GM19239 (cell line): ENCODE measurements at regions not wholly inside any gene's neighbourhood (a gene's known extent, or its start where the extent isn't known, plus 50 kb on each side); places are given as distances from the start of the nearest gene placed in this dataset.

Experiments used
- DNase-seq: peaks from one replicate; pipeline ENCODE4 v3.0.0; 2011; ENCODE audit warnings: low spot score; ENCODE audit not compliant: insufficient read length
- FAIRE-seq: peaks from 2 replicates; lab custom pipeline; 2011; peaks lifted over from hg19 to GRCh38; lab: Jason Lieb, UNC

DNA sequence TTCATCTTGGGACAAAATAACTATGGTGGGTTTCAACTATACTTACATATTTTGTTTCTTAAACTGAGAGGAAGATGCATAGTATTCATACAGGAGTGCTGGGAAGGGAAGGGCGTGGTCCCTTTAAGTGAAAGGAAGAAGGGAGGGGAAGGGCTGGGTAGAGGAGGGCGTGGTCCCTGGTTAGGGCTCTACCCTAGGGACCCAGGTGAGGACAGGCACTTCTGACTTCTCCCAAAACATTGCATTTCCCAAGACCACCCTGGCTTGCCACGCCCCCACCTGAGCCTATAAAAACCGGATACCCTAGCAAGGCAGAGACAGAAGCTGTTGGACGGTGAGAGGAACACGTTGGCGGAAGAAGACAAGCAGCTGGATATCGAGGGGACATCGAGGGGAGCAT lies 157.6 kb upstream of the PLXNA4 start:
- no peak for FAIRE-seq
- DNase-seq = no peak

GRCh38 chr7:132732321-132732865 lies 156.1 kb upstream of the PLXNA4 start:
- no peak for FAIRE-seq

GRCh38 chr7:132730105-132730504 lies 153.8 kb upstream of the PLXNA4 start:
- FAIRE-seq (no peak), DNase-seq (no peak)

More at GRCh38 chr7:132732321-132732865, 156.1 kb upstream of the PLXNA4 start:
- no peak for DNase-seq

GRCh38 chr7:132723506-132724081 lies 147.3 kb upstream of the PLXNA4 start:
- DNase-seq = no peak
- no peak for FAIRE-seq

GRCh38 chr7:132720835-132721234 lies 144.6 kb upstream of the PLXNA4 start:
- FAIRE-seq (no peak), DNase-seq (no peak)

- FAIRE-seq = no peak
- no peak for DNase-seq
These were observed 137.6 kb upstream of the PLXNA4 start for GRCh38 chr7:132713893-132714292.

- no peak for DNase-seq
These were observed 133.8 kb upstream of the PLXNA4 start for GRCh38 chr7:132709971-132710567.

DNA sequence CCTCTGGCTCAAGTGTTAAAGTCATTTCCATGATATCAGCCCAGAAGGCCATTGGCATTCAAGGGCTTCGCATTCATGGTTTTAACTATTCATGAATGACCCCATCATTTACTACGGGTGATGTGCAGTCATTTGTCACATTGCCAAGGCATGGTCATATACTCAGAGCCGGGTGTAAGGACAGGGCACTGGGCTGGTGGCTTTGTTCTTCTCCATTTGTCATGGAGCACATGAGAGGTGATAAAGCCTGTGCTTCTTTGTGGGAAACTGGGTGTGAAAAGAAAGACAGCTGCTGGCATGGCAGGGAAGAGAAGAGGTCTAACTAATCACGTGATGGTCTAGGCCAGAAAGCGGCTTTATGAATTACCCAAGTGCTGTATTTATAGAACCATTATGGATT lies 132.2 kb upstream of the PLXNA4 start:
- no peak for DNase-seq
- no peak for FAIRE-seq

More at GRCh38 chr7:132709971-132710567, 133.8 kb upstream of the PLXNA4 start:
- no peak for FAIRE-seq

- FAIRE-seq (no peak), DNase-seq (no peak)
These were observed 128.9 kb upstream of the PLXNA4 start for GRCh38 chr7:132705146-132705545.

- no peak for FAIRE-seq
These were observed 127.5 kb upstream of the PLXNA4 start for GRCh38 chr7:132703742-132704141.

DNA sequence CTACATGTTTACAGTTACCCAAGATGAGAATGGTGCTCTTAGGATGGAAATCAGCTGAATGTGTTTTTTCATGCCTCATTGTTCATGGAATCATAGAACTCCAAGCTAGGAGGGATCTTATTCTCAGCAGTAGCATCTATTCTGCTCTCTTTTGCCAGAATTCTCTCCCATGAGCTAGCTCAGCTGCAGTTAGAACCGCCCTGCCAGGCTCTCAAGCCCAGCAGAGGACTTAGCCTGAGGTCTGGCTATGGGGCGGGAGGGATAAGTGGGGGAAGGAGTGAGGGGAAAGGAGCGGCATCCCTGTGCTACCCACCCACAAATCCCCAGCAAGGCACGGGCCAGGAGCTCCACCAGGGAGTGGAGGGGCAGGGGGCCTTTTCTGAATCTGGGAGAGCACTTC lies 120.7 kb upstream of the PLXNA4 start:
- no peak for FAIRE-seq
- DNase-seq = no peak

More at GRCh38 chr7:132703742-132704141, 127.5 kb upstream of the PLXNA4 start:
- no peak for DNase-seq

DNA sequence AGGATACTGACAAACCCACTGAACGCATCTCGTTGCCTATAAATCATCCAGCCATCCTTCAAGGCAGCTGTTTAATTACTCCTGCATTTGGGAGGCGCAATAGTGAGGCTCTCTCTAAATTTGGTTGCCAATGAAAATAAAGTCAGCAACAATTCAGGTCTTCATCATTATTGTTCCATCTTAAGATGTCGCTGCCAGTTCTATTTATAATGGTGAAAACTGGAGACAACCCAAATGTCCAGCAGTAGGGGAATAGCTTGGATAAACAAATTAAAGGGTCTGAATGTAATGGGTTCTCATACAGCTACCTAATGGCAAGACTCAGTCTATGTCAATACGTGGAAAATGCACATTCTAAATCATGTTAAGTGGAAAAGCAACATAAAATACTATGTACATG lies 120.1 kb upstream of the PLXNA4 start:
- no peak for DNase-seq
- no peak for FAIRE-seq

GRCh38 chr7:132691201-132691600 lies 114.9 kb upstream of the PLXNA4 start:
- FAIRE-seq = no peak
- DNase-seq = no peak

GRCh38 chr7:132690174-132690573 lies 113.9 kb upstream of the PLXNA4 start:
- no peak for FAIRE-seq
- DNase-seq = no peak

DNA sequence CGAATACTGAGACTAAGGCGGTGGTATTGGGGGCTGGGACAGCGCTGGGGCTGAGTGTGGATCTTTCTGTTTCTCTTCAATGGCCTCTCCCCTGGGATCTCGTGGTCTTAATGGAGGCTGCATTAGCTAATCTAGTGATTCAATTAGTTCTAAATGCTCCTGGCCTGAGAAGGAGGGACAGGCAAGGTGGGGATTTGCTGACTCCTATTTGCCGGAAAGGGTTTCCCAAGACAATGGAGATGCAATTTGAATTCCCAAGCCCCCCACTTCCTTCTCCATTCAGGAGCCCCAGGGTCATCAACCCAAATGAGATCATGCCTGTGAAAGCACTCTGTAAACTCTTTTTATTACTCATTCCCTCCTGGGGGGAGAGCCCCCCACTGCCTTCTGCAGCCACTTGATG lies 111.7 kb upstream of the PLXNA4 start:
- FAIRE-seq (no peak), DNase-seq (no peak)

GRCh38 chr7:132687016-132687415 lies 110.7 kb upstream of the PLXNA4 start:
- FAIRE-seq (no peak), DNase-seq (no peak)

DNA sequence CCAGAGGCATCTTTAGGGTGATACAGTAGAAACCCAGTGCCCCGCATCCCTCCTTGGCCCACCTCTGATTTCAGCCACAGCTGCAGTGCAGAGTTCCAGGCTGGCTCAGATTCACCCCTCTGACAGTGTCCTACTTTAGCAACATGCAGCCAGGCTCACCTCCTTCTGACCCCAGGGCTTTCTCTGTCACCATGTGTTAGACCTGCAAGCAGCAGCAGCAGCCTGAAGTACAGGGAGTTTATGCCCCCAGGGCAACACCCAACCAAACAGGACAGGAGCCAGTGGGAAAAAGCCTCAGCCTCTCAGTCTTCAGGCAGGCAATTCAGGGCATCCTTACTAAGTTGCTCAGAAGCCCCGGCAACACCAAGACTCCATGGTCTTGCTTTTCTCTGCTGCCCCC lies 109.0 kb upstream of the PLXNA4 start:
- FAIRE-seq (no peak), DNase-seq (no peak)

DNA sequence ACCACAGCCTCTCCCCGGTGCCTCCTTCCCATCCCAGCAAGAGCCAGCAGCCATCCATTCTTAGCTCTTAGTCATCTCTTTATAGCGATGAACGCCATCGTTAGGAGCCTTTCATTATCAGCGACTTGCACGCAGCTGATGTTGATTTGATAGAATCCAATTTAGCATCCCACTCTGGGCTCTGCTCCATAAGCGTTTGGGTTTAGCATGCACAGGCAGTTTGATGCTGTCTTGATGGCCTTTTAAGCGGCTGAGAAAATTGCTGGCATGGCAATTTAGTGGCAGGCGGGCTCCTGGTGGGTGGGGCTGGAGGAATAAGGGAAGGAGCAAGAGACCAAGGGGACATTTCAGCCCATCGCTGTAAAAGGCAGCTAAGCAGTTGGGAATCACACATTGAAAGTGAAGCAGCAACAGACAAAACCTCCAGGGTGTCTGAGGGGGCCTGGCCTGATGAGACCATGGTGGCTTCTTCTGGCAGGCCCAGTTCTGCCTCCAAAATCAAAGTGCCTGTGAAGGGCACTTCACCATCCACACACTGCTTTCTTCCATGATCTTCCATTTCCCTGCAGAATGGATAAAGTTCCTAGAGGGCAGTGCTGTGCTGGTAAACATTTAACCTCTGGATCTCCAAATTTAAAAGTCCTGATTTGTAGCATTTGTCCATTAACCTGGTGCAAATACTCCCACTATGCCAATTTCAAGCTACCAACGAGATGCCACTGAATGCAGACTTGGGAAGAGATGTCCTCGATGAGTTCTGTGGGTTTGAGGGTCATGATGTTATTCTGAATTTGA lies 107.8 kb upstream of the PLXNA4 start:
- no peak for FAIRE-seq
- DNase-seq = no peak

DNA sequence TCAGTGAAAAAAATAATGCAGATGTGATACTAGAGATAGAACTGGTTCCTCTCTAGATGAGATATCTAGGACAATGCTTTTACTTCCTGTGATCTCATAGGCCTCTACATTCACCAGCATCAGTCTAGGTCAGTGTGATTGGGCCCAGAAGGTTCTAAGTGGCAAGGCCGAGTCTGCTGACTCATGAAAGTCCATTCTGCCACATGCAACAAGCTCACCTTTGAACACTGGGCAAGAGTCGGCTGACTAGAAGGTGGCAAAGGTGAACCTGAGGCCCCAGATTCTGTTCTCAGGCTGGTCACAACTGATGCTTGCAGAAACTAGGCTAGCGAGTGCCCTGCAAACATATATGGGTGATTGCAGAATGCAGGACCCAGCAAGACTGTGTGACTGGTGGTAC lies 105.7 kb upstream of the PLXNA4 start:
- no peak for DNase-seq
- no peak for FAIRE-seq

DNA sequence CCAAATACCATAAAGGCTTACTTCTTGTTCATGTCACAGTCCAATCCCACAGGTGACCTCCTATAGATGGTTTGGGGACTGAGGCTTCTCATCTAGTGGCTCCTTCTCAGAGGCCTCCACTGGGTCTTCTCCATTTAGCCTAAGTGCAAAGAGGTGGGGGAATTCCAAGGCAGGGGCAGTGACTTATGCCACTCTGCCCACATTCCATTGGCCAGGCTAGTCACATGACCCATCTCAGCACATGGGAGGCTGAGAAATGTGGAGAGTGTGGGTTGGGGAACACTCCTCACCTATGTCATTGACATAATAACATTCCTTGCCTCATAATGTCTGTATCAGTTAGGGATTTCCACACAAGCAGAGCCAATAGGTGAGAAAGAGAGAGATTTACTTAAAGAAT lies 104.3 kb upstream of the PLXNA4 start:
- DNase-seq = no peak
- no peak for FAIRE-seq

DNA sequence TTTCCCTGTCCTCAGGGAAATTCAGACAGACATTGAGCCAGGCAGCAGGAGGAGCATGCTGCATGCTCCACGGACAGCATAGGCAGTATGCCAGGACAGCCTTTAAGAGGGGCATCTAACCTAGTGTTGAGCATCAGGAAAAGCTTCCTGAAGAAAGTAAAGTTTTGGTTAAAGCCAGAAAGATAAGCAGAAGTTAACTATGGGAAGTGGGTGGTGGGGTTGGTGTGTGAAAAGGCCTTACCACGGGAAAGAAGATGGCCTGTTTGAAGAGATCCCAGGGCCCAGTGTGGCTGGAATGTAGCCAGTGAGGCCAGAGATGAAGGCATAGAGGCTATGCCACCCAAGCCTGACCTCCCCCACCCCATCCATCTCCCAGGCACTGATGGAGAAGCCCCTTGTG lies 102.4 kb upstream of the PLXNA4 start:
- DNase-seq = no peak
- no peak for FAIRE-seq
